ENCODE measurements at regions not wholly inside any gene's neighbourhood (a gene's known extent, or its start where the extent isn't known, plus 50 kb on each side); places are given as distances from the start of the nearest gene placed in this dataset.
"Not testable (repeated sequence)": the region's sequence is repeated elsewhere in the genome, so short reads cannot be mapped to it uniquely, and the experiment has no call there.

DNA sequence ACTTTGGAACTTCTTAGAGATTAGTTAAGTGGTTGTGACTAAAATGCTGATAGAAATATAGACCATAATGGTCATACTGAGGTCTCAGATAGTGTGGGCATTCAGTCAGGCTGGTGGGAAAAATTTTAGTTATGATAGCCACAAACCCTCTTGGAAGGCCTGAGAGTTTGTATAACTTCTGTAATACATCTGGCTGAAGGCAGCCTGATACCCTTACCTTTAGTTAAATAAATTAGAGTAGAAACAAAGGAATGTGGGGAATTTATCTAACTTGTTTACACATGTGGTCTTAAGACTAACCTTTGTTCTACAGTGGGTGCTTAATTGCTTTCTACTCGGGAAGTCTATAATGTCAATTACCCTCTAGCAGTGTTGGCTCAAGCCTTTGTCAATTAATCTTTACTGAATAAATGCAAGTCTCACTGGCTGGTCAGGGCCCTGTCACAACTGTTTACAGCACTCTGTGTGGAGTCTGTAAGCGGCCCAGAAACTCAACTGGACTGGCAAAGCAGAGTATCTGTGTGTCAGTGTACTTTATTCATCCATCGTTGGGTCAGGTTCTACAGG, 184.0 kb downstream of the FBXO4 start:
- Histone ChIP-seq H3K9me3 (ENCODE audit: control insufficient read depth in 2 of 3, low read length in 3 of 3) (no peaks in the 10 kb centered on the region), H3K4me1 (ENCODE audit: control insufficient read depth in 2 of 2, insufficient read depth in 2 of 2, low read length in 2 of 2) (no peaks in the 10 kb centered on the region), H3K36me3 (ENCODE audit: control insufficient read depth in 2 of 3, insufficient read depth in 3 of 3, low read length in 3 of 3) (no peaks in the 10 kb centered on the region), H3K4me3 (ENCODE audit: low read length) (no peak overlapping the region), H3K27ac (ENCODE audit: low read depth, low read length) (no peak overlapping the region), H3K27me3 (ENCODE audit: control insufficient read depth in 2 of 2, insufficient read depth in 2 of 2, low read length in 2 of 2) (no peaks in the 10 kb centered on the region)
- CTCF ChIA-PET, result no interaction called here
- Mint-ChIP-seq H3K9me3 (peaks cover 0 to 23% (median 8%) of the 10 kb centered on the region in 11 donors), H3K27me3 (peaks cover 0 to 33% (median 0%) of the 10 kb centered on the region in 5 donors), H3K4me1 (no peaks in the 10 kb centered on the region), H3K36me3 (peaks cover 0 to 4% (median 0%) of the 10 kb centered on the region in 5 donors), H3K27ac (no peak overlapping the region), H3K4me3 (no peak overlapping the region)
- POLR2A ChIA-PET, result interaction anchor here (0.7 kb wide), 1 partner anchor 17 kb away, joined by 3 read pairs; no protein-coding TSS in a partner anchor
- DNase-seq, result no peak
- intact Hi-C loops (cut with micrococcal nuclease), result no loop called here
- no peak for ATAC-seq

DNA sequence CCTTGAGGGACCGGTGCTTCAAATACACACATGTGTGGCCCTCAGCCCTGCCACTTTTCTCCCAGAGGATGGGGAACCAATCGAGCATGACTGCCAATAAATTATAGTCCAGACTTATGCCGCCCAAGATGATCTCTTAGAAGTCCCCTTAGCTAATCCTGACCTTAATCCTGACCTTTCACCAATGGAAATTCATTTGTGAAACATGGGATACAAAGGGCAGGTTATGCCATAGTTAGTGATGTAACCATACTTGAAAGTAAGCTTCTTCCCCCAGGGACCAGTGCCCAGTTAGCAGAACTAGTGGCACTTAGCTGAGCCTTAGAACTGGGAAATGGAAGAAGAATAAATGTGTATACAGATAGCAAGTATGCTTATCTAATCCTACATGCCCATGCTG, 190.6 kb downstream of the FBXO4 start:
- H3K27ac Mint-ChIP-seq; H3K36me3 ChIP-seq (ENCODE audit: control insufficient read depth in 2 of 3, insufficient read depth in 3 of 3, low read length in 3 of 3); DNase-seq; H3K4me1 ChIP-seq (ENCODE audit: control insufficient read depth in 2 of 2, insufficient read depth in 2 of 2, low read length in 2 of 2); H3K27me3 ChIP-seq (ENCODE audit: control insufficient read depth in 2 of 2, insufficient read depth in 2 of 2, low read length in 2 of 2); intact Hi-C loops (cut with micrococcal nuclease); H3K4me3 Mint-ChIP-seq; H3K4me1 Mint-ChIP-seq; H3K9me3 ChIP-seq (ENCODE audit: control insufficient read depth in 2 of 3, low read length in 3 of 3); POLR2A ChIA-PET; CTCF ChIA-PET; ATAC-seq; H3K27ac ChIP-seq (ENCODE audit: low read depth, low read length); H3K36me3 Mint-ChIP-seq; H3K4me3 ChIP-seq (ENCODE audit: low read length): not testable (repeated sequence)
- peaks cover 0 to 11% (median 1%) of the 10 kb centered on the region in 11 donors for H3K9me3 Mint-ChIP-seq
- H3K27me3 Mint-ChIP-seq, result peaks cover 0 to 17% (median 0%) of the 10 kb centered on the region in 5 donors

DNA sequence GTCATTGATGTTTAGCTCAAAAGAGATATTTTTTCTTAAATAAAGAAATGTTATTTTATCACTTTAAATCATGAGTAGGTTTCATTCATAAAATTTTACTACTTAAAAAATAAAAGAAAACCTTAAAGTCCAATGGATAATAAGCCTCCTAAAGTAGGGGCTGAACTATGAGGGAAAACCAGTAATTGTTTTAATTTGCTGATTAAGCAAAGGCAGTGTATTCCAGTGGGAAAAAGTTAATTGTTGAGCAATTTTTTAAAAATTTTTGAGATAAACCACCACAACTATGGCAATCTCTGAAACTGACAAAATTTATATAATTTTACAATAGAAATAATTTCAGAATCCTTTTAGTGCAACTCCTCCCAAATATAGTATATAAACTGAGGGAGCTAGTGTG, 195.0 kb downstream of the FBXO4 start:
- no peak overlapping the region for H3K4me3 Mint-ChIP-seq
- Histone ChIP-seq H3K4me3 (ENCODE audit: low read length) (no peak overlapping the region), H3K36me3 (ENCODE audit: control insufficient read depth in 2 of 3, insufficient read depth in 3 of 3, low read length in 3 of 3) (no peaks in the 10 kb centered on the region), H3K4me1 (ENCODE audit: control insufficient read depth in 2 of 2, insufficient read depth in 2 of 2, low read length in 2 of 2) (no peaks in the 10 kb centered on the region), H3K27ac (ENCODE audit: low read depth, low read length) (no peak overlapping the region), H3K9me3 (ENCODE audit: control insufficient read depth in 2 of 3, low read length in 3 of 3) (no peaks in the 10 kb centered on the region), H3K27me3 (ENCODE audit: control insufficient read depth in 2 of 2, insufficient read depth in 2 of 2, low read length in 2 of 2) (no peaks in the 10 kb centered on the region)
- ChIA-PET POLR2A (no interaction called here), CTCF (no interaction called here)
- H3K27ac Mint-ChIP-seq, result no peak overlapping the region
- H3K36me3 Mint-ChIP-seq, result no peaks in the 10 kb centered on the region
- H3K27me3 Mint-ChIP-seq, result peaks cover 0 to 9% (median 0%) of the 10 kb centered on the region in 5 donors
- ATAC-seq (no peak), DNase-seq (no peak)
- intact Hi-C loops (cut with micrococcal nuclease), result no loop called here
- H3K4me1 Mint-ChIP-seq, result no peaks in the 10 kb centered on the region
- peaks cover 0 to 15% (median 0%) of the 10 kb centered on the region in 11 donors for H3K9me3 Mint-ChIP-seq

DNA sequence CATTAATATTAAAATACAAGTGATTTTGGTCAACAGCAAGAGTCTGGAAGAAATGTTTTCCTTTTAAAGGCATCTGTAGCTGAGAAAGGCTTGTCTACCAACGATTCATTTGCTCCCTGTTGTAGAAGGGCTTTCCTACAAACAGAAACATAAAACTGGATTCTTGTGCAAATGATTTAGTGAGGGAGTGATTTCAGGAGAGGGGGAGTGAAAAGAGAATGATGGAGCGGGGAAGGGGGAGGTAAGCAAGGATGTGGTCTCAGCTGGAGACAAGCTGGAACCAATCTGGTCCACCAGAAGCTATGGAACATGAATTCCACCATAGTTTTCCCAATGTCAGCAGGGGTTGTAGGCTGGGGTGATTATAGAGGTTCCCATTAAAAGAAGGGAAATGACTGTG, 196.3 kb downstream of the FBXO4 start:
- H3K27me3 Mint-ChIP-seq, result peaks cover 0 to 5% (median 0%) of the 10 kb centered on the region in 5 donors
- ChIA-PET CTCF (no interaction called here), POLR2A (no interaction called here)
- no peak overlapping the region for H3K4me3 ChIP-seq (ENCODE audit: low read length)
- no peak overlapping the region for H3K4me3 Mint-ChIP-seq
- H3K4me1 ChIP-seq (ENCODE audit: control insufficient read depth in 2 of 2, insufficient read depth in 2 of 2, low read length in 2 of 2), result no peaks in the 10 kb centered on the region
- no peaks in the 10 kb centered on the region for H3K36me3 Mint-ChIP-seq
- H3K27ac Mint-ChIP-seq, result no peak overlapping the region
- H3K4me1 Mint-ChIP-seq, result no peaks in the 10 kb centered on the region
- H3K27me3 ChIP-seq (ENCODE audit: control insufficient read depth in 2 of 2, insufficient read depth in 2 of 2, low read length in 2 of 2), result no peaks in the 10 kb centered on the region
- no peaks in the 10 kb centered on the region for H3K9me3 ChIP-seq (ENCODE audit: control insufficient read depth in 2 of 3, low read length in 3 of 3)
- H3K27ac ChIP-seq (ENCODE audit: low read depth, low read length), result no peak overlapping the region
- H3K36me3 ChIP-seq (ENCODE audit: control insufficient read depth in 2 of 3, insufficient read depth in 3 of 3, low read length in 3 of 3), result no peaks in the 10 kb centered on the region
- peaks cover 0 to 13% (median 0%) of the 10 kb centered on the region in 11 donors for H3K9me3 Mint-ChIP-seq
- intact Hi-C loops (cut with micrococcal nuclease), result no loop called here
- ATAC-seq, result no peak
- DNase-seq, result no peak

DNA sequence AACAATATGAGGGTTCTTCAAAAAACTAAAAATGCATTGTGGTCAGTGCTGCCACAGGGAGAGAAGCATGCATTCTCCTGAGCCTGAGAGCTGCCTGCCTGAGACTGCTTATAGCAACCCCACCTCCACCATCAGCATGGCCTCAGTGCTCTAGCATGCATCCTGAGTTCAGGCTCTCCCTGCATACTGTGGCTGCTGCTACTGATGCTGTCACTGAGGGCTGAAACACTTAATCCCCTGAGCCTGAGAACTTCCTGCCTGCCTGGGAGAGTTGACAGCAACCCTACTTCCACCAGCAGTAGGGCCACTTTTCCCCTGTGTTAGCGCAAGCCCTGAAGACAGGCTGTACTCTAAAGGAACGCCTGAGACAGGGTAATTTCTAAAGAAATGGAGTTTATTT, 206.0 kb downstream of the FBXO4 start:
- intact Hi-C loops (cut with micrococcal nuclease), result no loop called here
- ChIA-PET CTCF (no interaction called here), POLR2A (no interaction called here)
- Histone ChIP-seq H3K27me3 (ENCODE audit: control insufficient read depth in 2 of 2, insufficient read depth in 2 of 2, low read length in 2 of 2) (no peaks in the 10 kb centered on the region), H3K36me3 (ENCODE audit: control insufficient read depth in 2 of 3, insufficient read depth in 3 of 3, low read length in 3 of 3) (no peaks in the 10 kb centered on the region), H3K9me3 (ENCODE audit: control insufficient read depth in 2 of 3, low read length in 3 of 3) (peaks cover 0 to 6% (median 0%) of the 10 kb centered on the region in 3 experiments), H3K4me3 (ENCODE audit: low read length) (no peak overlapping the region), H3K4me1 (ENCODE audit: control insufficient read depth in 2 of 2, insufficient read depth in 2 of 2, low read length in 2 of 2) (no peaks in the 10 kb centered on the region), H3K27ac (ENCODE audit: low read depth, low read length) (no peak overlapping the region)
- no peak for ATAC-seq
- peaks cover 0 to 11% (median 0%) of the 10 kb centered on the region in 5 donors for H3K27me3 Mint-ChIP-seq
- H3K9me3 Mint-ChIP-seq, result peaks cover 0 to 27% (median 7%) of the 10 kb centered on the region in 11 donors
- DNase-seq, result no peak
- no peak overlapping the region for H3K27ac Mint-ChIP-seq
- H3K4me3 Mint-ChIP-seq, result no peak overlapping the region
- H3K4me1 Mint-ChIP-seq, result peaks cover 0 to 2% (median 0%) of the 10 kb centered on the region in 7 donors
- H3K36me3 Mint-ChIP-seq, result no peaks in the 10 kb centered on the region

DNA sequence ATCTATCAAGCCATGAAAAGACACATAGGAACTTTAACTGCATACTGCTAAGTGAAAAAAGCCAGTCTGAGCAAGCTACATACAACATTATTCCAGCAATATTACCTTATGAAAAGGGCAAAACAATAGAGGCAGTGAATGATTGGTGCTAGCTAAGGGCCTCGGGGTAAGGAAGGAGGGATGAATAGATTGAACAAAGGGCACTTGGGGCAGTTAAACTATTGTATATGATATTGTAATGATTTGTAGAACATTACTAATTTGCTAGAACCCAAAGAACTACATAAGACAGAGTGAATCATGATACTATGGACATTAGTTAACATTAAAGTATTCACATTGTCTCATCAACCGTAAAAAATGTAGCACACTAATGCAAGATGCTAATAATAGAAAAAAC, 218.3 kb downstream of the FBXO4 start:
- no peak overlapping the region for H3K4me3 Mint-ChIP-seq
- ChIA-PET POLR2A (no interaction called here), CTCF (no interaction called here)
- Histone ChIP-seq H3K27me3 (ENCODE audit: control insufficient read depth in 2 of 2, insufficient read depth in 2 of 2, low read length in 2 of 2) (no peaks in the 10 kb centered on the region), H3K36me3 (ENCODE audit: control insufficient read depth in 2 of 3, insufficient read depth in 3 of 3, low read length in 3 of 3) (no peaks in the 10 kb centered on the region), H3K4me3 (ENCODE audit: low read length) (no peak overlapping the region), H3K27ac (ENCODE audit: low read depth, low read length) (no peak overlapping the region), H3K4me1 (ENCODE audit: control insufficient read depth in 2 of 2, insufficient read depth in 2 of 2, low read length in 2 of 2) (no peaks in the 10 kb centered on the region), H3K9me3 (ENCODE audit: control insufficient read depth in 2 of 3, low read length in 3 of 3) (peaks cover 0 to 3% (median 0%) of the 10 kb centered on the region in 3 experiments)
- intact Hi-C loops (cut with micrococcal nuclease), result no loop called here
- DNase-seq, result no peak
- H3K36me3 Mint-ChIP-seq, result peaks cover 0 to 8% (median 0%) of the 10 kb centered on the region in 5 donors
- ATAC-seq, result no peak
- peaks cover 3 to 27% (median 7%) of the 10 kb centered on the region in 11 donors for H3K9me3 Mint-ChIP-seq
- no peaks in the 10 kb centered on the region for H3K27me3 Mint-ChIP-seq
- no peak overlapping the region for H3K27ac Mint-ChIP-seq
- H3K4me1 Mint-ChIP-seq, result no peaks in the 10 kb centered on the region

DNA sequence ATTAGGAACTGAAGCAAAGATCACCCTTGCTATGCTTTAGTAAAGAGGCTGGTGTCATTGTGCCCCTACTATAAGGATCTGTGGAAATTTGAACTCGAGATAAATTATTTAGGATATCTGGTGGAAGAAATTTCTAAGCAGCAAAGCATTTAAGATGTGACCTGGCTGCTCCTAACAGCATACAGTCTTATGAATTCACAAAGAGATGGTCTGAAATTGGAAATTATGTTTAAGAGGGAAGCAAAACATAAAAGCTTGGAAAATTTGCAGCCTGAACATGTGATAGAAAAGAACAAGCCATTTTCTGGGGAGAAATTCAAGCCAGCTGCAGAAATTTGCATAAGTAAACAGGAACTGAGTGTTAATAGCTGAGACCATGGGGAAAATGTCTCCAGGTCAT, 223.7 kb downstream of the FBXO4 start:
- DNase-seq (no peak), ATAC-seq (no peak)
- Mint-ChIP-seq H3K27ac (no peak overlapping the region), H3K9me3 (peaks cover 6 to 55% (median 19%) of the 10 kb centered on the region in 11 donors), H3K4me1 (no peaks in the 10 kb centered on the region), H3K4me3 (no peak overlapping the region), H3K27me3 (no peaks in the 10 kb centered on the region), H3K36me3 (peaks cover 0 to 13% (median 0%) of the 10 kb centered on the region in 5 donors)
- Histone ChIP-seq H3K27me3 (ENCODE audit: control insufficient read depth in 2 of 2, insufficient read depth in 2 of 2, low read length in 2 of 2) (no peaks in the 10 kb centered on the region), H3K4me1 (ENCODE audit: control insufficient read depth in 2 of 2, insufficient read depth in 2 of 2, low read length in 2 of 2) (no peaks in the 10 kb centered on the region), H3K4me3 (ENCODE audit: low read length) (no peak overlapping the region), H3K36me3 (ENCODE audit: control insufficient read depth in 2 of 3, insufficient read depth in 3 of 3, low read length in 3 of 3) (no peaks in the 10 kb centered on the region), H3K9me3 (ENCODE audit: control insufficient read depth in 2 of 3, low read length in 3 of 3) (peaks cover 0 to 19% (median 0%) of the 10 kb centered on the region in 3 experiments), H3K27ac (ENCODE audit: low read depth, low read length) (no peak overlapping the region)
- intact Hi-C loops (cut with micrococcal nuclease), result no loop called here
- ChIA-PET POLR2A (no interaction called here), CTCF (no interaction called here)
